ENCODE measurements at regions not wholly inside any gene's neighbourhood (a gene's known extent, or its start where the extent isn't known, plus 50 kb on each side); places are given as distances from the start of the nearest gene placed in this dataset.

- Histone ChIP-seq H3K27ac (ENCODE audit: control insufficient read depth, insufficient read depth) (no peak overlapping the region), H3K4me3 (no peak overlapping the region), H3K9ac (ENCODE audit: control insufficient read depth, insufficient read depth, low read length) (no peak overlapping the region), H3K27me3 (replicated peaks in 1 of 2; ENCODE audit: control insufficient read depth in 2 of 2, insufficient read depth in 2 of 2, low read length in 1 of 2) (peaks cover 4 to 5% of the 10 kb centered on the region in 2 experiments; a peak in 3 of 4 replicates), H3K9me3 (replicated peaks; ENCODE audit: control insufficient read depth, insufficient read depth, low read length) (no peaks in the 10 kb centered on the region), H3K36me3 (ENCODE audit: control insufficient read depth in 2 of 2, insufficient read depth in 2 of 2, low read length in 1 of 2) (no peaks in the 10 kb centered on the region), H3K4me2 (ENCODE audit: control insufficient read depth, insufficient read depth) (no peak overlapping the region), H4K20me1 (ENCODE audit: control insufficient read depth, insufficient read depth) (no peaks in the 10 kb centered on the region), H3K4me1 (ENCODE audit: control insufficient read depth, insufficient read depth, low read length) (no peaks in the 10 kb centered on the region), H3K79me2 (ENCODE audit: control insufficient read depth, insufficient read depth, low read length) (no peaks in the 10 kb centered on the region), H2AFZ (ENCODE audit: control insufficient read depth, low read depth, low read length) (no peak overlapping the region)
- in situ Hi-C loops (cut with MboI): no loop called here
- 100% methylated on average over 1 of the region's 1 CpG for WGBS (ENCODE audit: insufficient coverage, insufficient replicate concordance, low lambda C conversion rate, missing lambda C conversion rate)
- intact Hi-C loops (cut with micrococcal nuclease; ENCODE audit: unreplicated experiment): no loop called here
- ChIA-PET SMC1A (ENCODE audit: uncharacterized antibody, unreplicated experiment) (no interaction called here), POLR2A (no interaction called here), RAD21 (ENCODE audit: unreplicated experiment) (no interaction called here), CTCF (interaction anchor here (0.6 kb wide), 1 partner anchor 20 kb away, joined by 3 read pairs; no protein-coding TSS in a partner anchor)
- no TSS peak for BruUV-seq (replicated peaks)
- no peak for DNase-seq (ENCODE audit: low read depth, low spot score)
- TF ChIP-seq YBX1 (IDR thresholded peaks at IDR 0.05) (no peak), FOXM1 (IDR thresholded peaks at IDR 0.05; ENCODE audit: low read depth, low read length) (no peak), SMARCA5 (IDR thresholded peaks at IDR 0.05) (no peak), EZH2 (IDR thresholded peaks at IDR 0.05; ENCODE audit: borderline replicate concordance, control insufficient read depth, low read depth, low read length) (no peak), IKZF2 (IDR thresholded peaks at IDR 0.05) (no peak), CEBPB (IDR thresholded peaks at IDR 0.05; ENCODE audit: borderline replicate concordance in 1 of 2, low read depth in 2 of 2, low read length in 2 of 2) (no peak), PAX8 (IDR thresholded peaks at IDR 0.05) (no peak), ZBTB4 (CRISPR knock-in tag; IDR thresholded peaks at IDR 0.05) (no peak), NFIC (IDR thresholded peaks at IDR 0.05; ENCODE audit: low read depth, low read length) (no peak), POLR2A (IDR thresholded peaks at IDR 0.05; ENCODE audit: low read depth, low read length) (no peak), KLF5 (IDR thresholded peaks at IDR 0.05; ENCODE audit: partially characterized antibody) (no peak), GATAD2B (conservative IDR thresholded peaks at IDR 0.05; ENCODE audit: low read depth) (no peak)
- FAIRE-seq: no peak
- no peak for ATAC-seq
Measured at GRCh38 chr5:135171336-135171735, 137.3 kb upstream of the PITX1 start.
